DND-41 (cell line): ENCODE measurements at regions not wholly inside any gene's neighbourhood (a gene's known extent, or its start where the extent isn't known, plus 50 kb on each side); places are given as distances from the start of the nearest gene placed in this dataset.

Source experiments
- ATAC-seq: fragments of 200-7000 bp; cut with Tn5 transposase; 3 replicates; pipeline ENCODE4 v1.9.1; 2021; ENCODE audit warnings: low read depth; ENCODE audit not compliant: insufficient read depth
- DNase-seq: peaks from one replicate; pipeline ENCODE4 v3.0.0-alpha.2; 2020
- H2AFZ ChIP-seq: 2 replicates; pipeline ENCODE4 v1.6.0; 2012; ENCODE audit warnings: low read depth, low read length
- H3K27ac ChIP-seq: 2 replicates; pipeline ENCODE4 v1.5.1; 2012; ENCODE audit warnings: low read length, inconsistent platforms
- H3K27me3 ChIP-seq: fragments of 200-600 bp; sonication (generic); 2 replicates; pipeline ENCODE4 v1.6.0; 2012; ENCODE audit warnings: low read length, mild to moderate bottlenecking, inconsistent platforms; ENCODE audit not compliant: insufficient read depth, poor library complexity
- H3K36me3 ChIP-seq: 2 replicates; pipeline ENCODE4 v1.5.1; 2012; ENCODE audit warnings: low read length, inconsistent platforms; ENCODE audit not compliant: insufficient read depth
- H3K4me1 ChIP-seq: 2 replicates; pipeline ENCODE4 v1.5.1; 2012; ENCODE audit warnings: mild to moderate bottlenecking, low read length; ENCODE audit not compliant: insufficient read depth
- H3K4me2 ChIP-seq: 2 replicates; pipeline ENCODE4 v1.6.0; 2012; ENCODE audit warnings: mild to moderate bottlenecking, moderate library complexity, low read length, inconsistent platforms; ENCODE audit not compliant: insufficient read depth
- H3K4me3 ChIP-seq, 2 experiments: fragments of 200-600 bp in 1 of 2; shearing (Covaris generic) in 1 of 2; 2 replicates each; pipeline ENCODE4 v1.5.1; 2012 to 2016; ENCODE audit warnings: inconsistent platforms in 2 of 2, low read length in 2 of 2, mild to moderate bottlenecking in 2 of 2, low read depth in 1 of 2, moderate library complexity in 1 of 2
- H3K79me2 ChIP-seq: 2 replicates; pipeline ENCODE4 v1.6.0; 2012; ENCODE audit warnings: low read length, inconsistent platforms; ENCODE audit not compliant: insufficient read depth
- H3K9ac ChIP-seq: 2 replicates; pipeline ENCODE4 v1.6.0; 2012; ENCODE audit warnings: low read depth, mild to moderate bottlenecking, inconsistent platforms, low read length, moderate library complexity
- H3K9me3 ChIP-seq: 2 replicates; pipeline ENCODE4 v1.5.1; 2012; ENCODE audit warnings: low read length, moderate library complexity, mild to moderate bottlenecking, inconsistent platforms; ENCODE audit not compliant: insufficient read depth, severe bottlenecking
- H4K20me1 ChIP-seq: 2 replicates; pipeline ENCODE4 v1.6.0; 2012; ENCODE audit warnings: low read length; ENCODE audit not compliant: insufficient read depth
- CTCF ChIP-seq: IDR thresholded peaks from 2 replicates; pipeline ENCODE4 v1.5.1; 2012; ENCODE audit warnings: borderline replicate concordance, low read length, moderate library complexity, mild to moderate bottlenecking; ENCODE audit not compliant: poor library complexity, severe bottlenecking; ENCODE audit errors: extremely low read depth
- EZH2 ChIP-seq: IDR thresholded peaks from 3 replicates; pipeline ENCODE4 v1.6.1; 2012; ENCODE audit warnings: borderline replicate concordance, low read depth, mild to moderate bottlenecking, moderate library complexity, low read length, inconsistent platforms; ENCODE audit not compliant: severe bottlenecking

GRCh38 chr1:30489737-30490389 lies 233.5 kb downstream of the MATN1 start:
- Histone ChIP-seq H3K36me3 (no peaks in the 10 kb centered on the region), H3K4me2 (no peak overlapping the region), H3K4me1 (no peaks in the 10 kb centered on the region), H3K79me2 (no peaks in the 10 kb centered on the region), H4K20me1 (no peaks in the 10 kb centered on the region), H2AFZ (no peak overlapping the region), H3K27ac (no peak overlapping the region), H3K27me3 (no peaks in the 10 kb centered on the region), H3K4me3 (no peak overlapping the region), H3K9ac (no peak overlapping the region), H3K9me3 (peaks cover 3% of the 10 kb centered on the region)
- DNase-seq (no peak), ATAC-seq (no peak)
- TF ChIP-seq EZH2 = no peak
- TF ChIP-seq CTCF = no peak

GRCh38 chr1:30488324-30488913 lies 235.0 kb downstream of the MATN1 start:
- Histone ChIP-seq H3K27ac (no peak overlapping the region), H3K27me3 (no peaks in the 10 kb centered on the region), H3K79me2 (no peaks in the 10 kb centered on the region), H3K9ac (no peak overlapping the region), H3K9me3 (peaks cover 9% of the 10 kb centered on the region), H3K4me3 (no peak overlapping the region), H3K4me2 (no peak overlapping the region), H2AFZ (no peak overlapping the region), H3K36me3 (no peaks in the 10 kb centered on the region), H3K4me1 (no peaks in the 10 kb centered on the region), H4K20me1 (no peaks in the 10 kb centered on the region)
- ATAC-seq (no peak), DNase-seq (no peak)
- TF ChIP-seq EZH2 (no peak), CTCF (no peak)

- H3K27me3 ChIP-seq = no peaks in the 10 kb centered on the region
- H2AFZ ChIP-seq = no peak overlapping the region
- TF ChIP-seq CTCF (no peak), EZH2 (no peak)
- no peaks in the 10 kb centered on the region for H3K36me3 ChIP-seq
- H3K4me1 ChIP-seq = no peaks in the 10 kb centered on the region
- no peak overlapping the region for H3K27ac ChIP-seq
- ATAC-seq = no peak
- H3K4me2 ChIP-seq = no peak overlapping the region
- no peak overlapping the region for H3K9ac ChIP-seq
- H3K4me3 ChIP-seq = no peak overlapping the region
- no peak for DNase-seq
- no peaks in the 10 kb centered on the region for H4K20me1 ChIP-seq
- H3K9me3 ChIP-seq = peaks cover 22% of the 10 kb centered on the region
- H3K79me2 ChIP-seq = no peaks in the 10 kb centered on the region
Measured at GRCh38 chr1:30487042-30487441, 236.3 kb downstream of the MATN1 start.
